OCI-LY1 (cell line): ENCODE measurements at regions not wholly inside any gene's neighbourhood (a gene's known extent, or its start where the extent isn't known, plus 50 kb on each side); places are given as distances from the start of the nearest gene placed in this dataset.

ENCODE experiments used
- CTCF ChIP-seq: fragments of 200-600 bp; sonication (generic), shearing (Covaris generic); IDR thresholded peaks from 2 replicates; pipeline ENCODE4 v1.5.1; 2017; ENCODE audit warnings: mild to moderate bottlenecking, antibody characterized with exemption, low read length, moderate library complexity, mixed read lengths
- EZH2 ChIP-seq: fragments of 200-600 bp; sonication (generic), shearing (Covaris generic); IDR thresholded peaks from 2 replicates; pipeline ENCODE4 v1.8.0; 2017; ENCODE audit warnings: borderline replicate concordance, mixed run types, mild to moderate bottlenecking, antibody characterized with exemption, low read length, moderate library complexity, mixed read lengths

- no peak for TF ChIP-seq CTCF
- TF ChIP-seq EZH2 = no peak
Measured at GRCh38 chr11:62034036-62034338, 66.6 kb upstream of the FTH1 start.
